Keratinocyte (primary cell): ENCODE measurements at regions not wholly inside any gene's neighbourhood (a gene's known extent, or its start where the extent isn't known, plus 50 kb on each side); places are given as distances from the start of the nearest gene placed in this dataset.

Experiments
- DNase-seq: peaks from one replicate; pipeline ENCODE4 v3.0.0-alpha.2; 2011; ENCODE audit warnings: low read depth, missing footprints, low spot score
- FAIRE-seq: peaks from 2 replicates; lab custom pipeline; 2011; peaks lifted over from hg19 to GRCh38; lab: Jason Lieb, UNC
- H2AFZ ChIP-seq: 2 replicates; pipeline ENCODE4 v1.6.0; 2012; ENCODE audit warnings: low read length, control low read depth, inconsistent platforms; ENCODE audit not compliant: control insufficient read depth
- H3K27ac ChIP-seq: 2 replicates; pipeline ENCODE4 v1.5.1; 2011; ENCODE audit warnings: low read length; ENCODE audit not compliant: control insufficient read depth, insufficient read depth
- H3K27me3 ChIP-seq: 3 replicates; pipeline ENCODE4 v1.6.0; 2011; ENCODE audit warnings: low read length; ENCODE audit not compliant: control insufficient read depth, insufficient read depth; ENCODE audit errors: extremely low read depth
- H3K36me3 ChIP-seq, 2 experiments: 2 replicates in 1 of 2; 3 replicates in 1 of 2; pipeline ENCODE4 v1.5.1; 2011; ENCODE audit warnings: low read length in 2 of 2, mild to moderate bottlenecking in 1 of 2; ENCODE audit not compliant: control insufficient read depth in 2 of 2, insufficient read depth in 2 of 2; ENCODE audit errors: extremely low read depth in 1 of 2
- H3K4me1 ChIP-seq: 3 replicates; pipeline ENCODE4 v1.5.1; 2011; ENCODE audit warnings: low read length; ENCODE audit not compliant: control insufficient read depth, insufficient read depth; ENCODE audit errors: extremely low read depth
- H3K4me2 ChIP-seq: 3 replicates; pipeline ENCODE4 v1.6.0; 2011; ENCODE audit warnings: low read depth, low read length; ENCODE audit not compliant: control insufficient read depth, insufficient read depth; ENCODE audit errors: extremely low read depth
- H3K4me3 ChIP-seq, 3 experiments: fragments of 200-600 bp in 1 of 3; sonication (generic) in 1 of 3; 2 replicates in 2 of 3; 3 replicates in 1 of 3; pipeline ENCODE4 v1.5.1; 2011 to 2016; ENCODE audit warnings: low read length in 3 of 3, mild to moderate bottlenecking in 3 of 3, control low read depth in 2 of 3, inconsistent platforms in 1 of 3, low read depth in 1 of 3, mixed read lengths in 1 of 3, mixed run types in 1 of 3, moderate library complexity in 1 of 3; ENCODE audit not compliant: control insufficient read depth in 2 of 3, insufficient read depth in 2 of 3; ENCODE audit errors: extremely low read depth in 1 of 3
- H3K79me2 ChIP-seq: 2 replicates; pipeline ENCODE4 v1.6.0; 2012; ENCODE audit warnings: low read length; ENCODE audit not compliant: control insufficient read depth, insufficient read depth
- H3K9ac ChIP-seq: 3 replicates; pipeline ENCODE4 v1.6.0; 2011; ENCODE audit warnings: low read length; ENCODE audit not compliant: control insufficient read depth, insufficient read depth; ENCODE audit errors: extremely low read depth
- H3K9me1 ChIP-seq: 3 replicates; pipeline ENCODE4 v1.6.0; 2011; ENCODE audit warnings: low read length; ENCODE audit not compliant: control insufficient read depth, insufficient read depth; ENCODE audit errors: extremely low read depth
- H3K9me3 ChIP-seq: 2 replicates; pipeline ENCODE4 v1.5.1; 2012; ENCODE audit warnings: low read depth, low read length; ENCODE audit not compliant: control insufficient read depth
- H4K20me1 ChIP-seq: 3 replicates; pipeline ENCODE4 v1.6.0; 2011; ENCODE audit warnings: low read length; ENCODE audit not compliant: control insufficient read depth, insufficient read depth; ENCODE audit errors: extremely low read depth
- EZH2 ChIP-seq: IDR thresholded peaks from one replicate; pipeline ENCODE4 v1.6.1; 2012; ENCODE audit warnings: inconsistent platforms, mild to moderate bottlenecking, low read length, moderate library complexity
- dilution Hi-C: fragments of 300-500 bp; cut with MboI; formaldehyde crosslinking; loops from one replicate; pipeline ENCODE4 v1.7.0; 2020; ENCODE audit warnings: low sequenced_read_pairs; ENCODE audit not compliant: extremely low pct_ligation_motif_present
- TF ChIP-seq, protein P1 (sequence below), 3 experiments: IDR thresholded peaks in 1 of 3; conservative IDR thresholded peaks in 1 of 3; optimal IDR thresholded peaks in 1 of 3; 2 replicates in 2 of 3; 3 replicates in 1 of 3; pipeline versions ENCODE3 to v1.5.1; 2011; ENCODE audit warnings: low read length in 3 of 3, mild to moderate bottlenecking in 3 of 3, moderate library complexity in 2 of 3, control low read depth in 1 of 3, inconsistent platforms in 1 of 3; ENCODE audit not compliant: insufficient read depth in 2 of 3; ENCODE audit errors: extremely low read depth in 1 of 3

DNA sequence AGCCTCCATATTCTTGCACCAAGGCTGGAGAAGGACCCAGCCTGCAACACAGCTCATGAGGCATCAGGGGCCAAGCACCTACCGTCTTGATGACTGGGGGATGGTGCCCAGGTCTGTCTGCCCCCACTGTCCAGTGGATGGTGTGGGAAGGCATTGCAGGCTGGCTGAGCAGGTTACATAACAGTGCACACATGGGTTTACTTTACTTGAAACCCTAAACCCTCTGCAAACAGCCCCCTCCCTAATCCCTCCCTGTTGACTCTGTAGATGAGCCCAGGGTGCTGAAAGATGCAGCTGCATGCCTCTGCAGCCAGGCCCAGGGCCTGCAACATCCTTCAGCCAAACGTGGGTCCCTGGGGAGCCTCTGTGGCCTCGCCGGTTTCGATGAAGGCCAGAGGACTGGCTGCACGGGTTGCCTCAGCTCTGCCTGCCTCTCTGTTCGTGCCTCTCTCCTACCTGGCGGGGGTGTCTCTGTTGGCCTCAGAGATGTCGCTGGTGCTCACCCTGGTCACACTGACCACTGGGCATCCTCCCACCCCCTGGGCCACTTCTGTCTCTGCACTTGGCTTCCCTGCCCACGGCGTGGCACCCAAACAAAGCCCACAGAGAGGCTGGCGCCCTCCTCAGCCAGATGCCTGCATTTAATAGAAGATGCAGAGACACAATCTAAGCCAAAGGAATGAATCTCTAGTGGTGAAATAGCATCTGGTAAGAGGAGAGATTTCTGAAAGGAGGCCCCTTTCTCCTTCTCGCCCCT lies 95.1 kb downstream of the METRNL start:
- H3K36me3 ChIP-seq, result no peaks in the 10 kb centered on the region
- H3K4me2 ChIP-seq, result no peak overlapping the region
- no peaks in the 10 kb centered on the region for H4K20me1 ChIP-seq
- no peaks in the 10 kb centered on the region for H3K79me2 ChIP-seq
- no peak overlapping the region for H3K27ac ChIP-seq
- DNase-seq (no peak), FAIRE-seq (no peak)
- TF ChIP-seq, protein P1, sequence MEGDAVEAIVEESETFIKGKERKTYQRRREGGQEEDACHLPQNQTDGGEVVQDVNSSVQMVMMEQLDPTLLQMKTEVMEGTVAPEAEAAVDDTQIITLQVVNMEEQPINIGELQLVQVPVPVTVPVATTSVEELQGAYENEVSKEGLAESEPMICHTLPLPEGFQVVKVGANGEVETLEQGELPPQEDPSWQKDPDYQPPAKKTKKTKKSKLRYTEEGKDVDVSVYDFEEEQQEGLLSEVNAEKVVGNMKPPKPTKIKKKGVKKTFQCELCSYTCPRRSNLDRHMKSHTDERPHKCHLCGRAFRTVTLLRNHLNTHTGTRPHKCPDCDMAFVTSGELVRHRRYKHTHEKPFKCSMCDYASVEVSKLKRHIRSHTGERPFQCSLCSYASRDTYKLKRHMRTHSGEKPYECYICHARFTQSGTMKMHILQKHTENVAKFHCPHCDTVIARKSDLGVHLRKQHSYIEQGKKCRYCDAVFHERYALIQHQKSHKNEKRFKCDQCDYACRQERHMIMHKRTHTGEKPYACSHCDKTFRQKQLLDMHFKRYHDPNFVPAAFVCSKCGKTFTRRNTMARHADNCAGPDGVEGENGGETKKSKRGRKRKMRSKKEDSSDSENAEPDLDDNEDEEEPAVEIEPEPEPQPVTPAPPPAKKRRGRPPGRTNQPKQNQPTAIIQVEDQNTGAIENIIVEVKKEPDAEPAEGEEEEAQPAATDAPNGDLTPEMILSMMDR (optimal IDR thresholded peaks at IDR 0.05 in 1 of 3, IDR thresholded peaks at IDR 0.05 in 1 of 3, conservative IDR thresholded peaks at IDR 0.05 in 1 of 3; ENCODE audit: extremely low read depth in 1 of 3, insufficient read depth in 2 of 3, low read length in 3 of 3), result no peak
- TF ChIP-seq EZH2, result no peak
- H3K9me1 ChIP-seq, result no peaks in the 10 kb centered on the region
- no peak overlapping the region for H3K9ac ChIP-seq
- H3K9me3 ChIP-seq, result no peaks in the 10 kb centered on the region
- dilution Hi-C loops, result no loop called here
- H3K4me3 ChIP-seq, result no peak overlapping the region
- no peak overlapping the region for H2AFZ ChIP-seq
- peaks cover 22% of the 10 kb centered on the region for H3K27me3 ChIP-seq
- no peaks in the 10 kb centered on the region for H3K4me1 ChIP-seq

DNA sequence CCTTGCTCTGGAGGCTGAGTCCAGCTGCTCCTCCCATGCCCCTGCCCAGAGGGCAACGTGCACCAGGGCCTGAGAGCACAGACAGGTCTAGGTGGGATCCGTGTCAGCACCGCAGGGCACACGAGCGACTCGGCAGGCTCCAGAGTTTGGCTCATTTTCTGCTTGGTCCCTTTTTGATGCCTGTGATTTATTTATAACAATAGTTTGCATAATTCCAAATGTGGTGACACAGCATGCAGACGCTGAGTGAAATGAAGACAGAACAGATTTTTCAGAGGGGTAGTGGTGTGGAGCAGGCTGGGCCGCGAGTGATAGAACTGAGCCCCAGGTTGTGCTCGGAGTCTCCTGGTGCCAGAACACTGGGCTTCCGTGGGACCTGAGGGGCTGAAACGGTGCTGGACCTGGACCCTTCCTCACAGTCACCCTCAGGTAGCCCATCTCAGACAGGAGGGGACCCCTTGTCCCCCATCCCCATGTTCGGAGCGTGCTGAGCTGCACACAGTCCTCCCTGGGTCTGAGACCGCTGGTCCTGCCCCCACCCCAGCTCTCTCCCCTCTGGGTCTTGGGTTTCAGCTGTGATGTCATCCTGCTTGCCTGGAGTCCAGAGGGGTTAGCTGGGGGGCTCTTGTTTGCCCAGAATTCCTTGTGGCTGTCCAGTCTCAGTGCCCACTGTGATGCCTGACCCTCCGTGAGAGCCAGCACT lies 95.9 kb downstream of the METRNL start:
- no peak for DNase-seq

More for the DNA sequence above, 95.9 kb downstream of the METRNL start:
- Histone ChIP-seq H3K9ac (no peak overlapping the region), H3K9me3 (no peaks in the 10 kb centered on the region), H3K27me3 (peaks cover 22% of the 10 kb centered on the region), H3K79me2 (no peaks in the 10 kb centered on the region), H3K36me3 (no peaks in the 10 kb centered on the region), H3K4me3 (no peak overlapping the region), H3K4me2 (no peak overlapping the region), H3K9me1 (no peaks in the 10 kb centered on the region), H3K27ac (no peak overlapping the region), H3K4me1 (no peaks in the 10 kb centered on the region), H4K20me1 (peaks cover under 1% of the 10 kb centered on the region), H2AFZ (no peak overlapping the region)
- TF ChIP-seq EZH2, result no peak
- TF ChIP-seq, protein P1 (optimal IDR thresholded peaks at IDR 0.05 in 1 of 3, IDR thresholded peaks at IDR 0.05 in 1 of 3, conservative IDR thresholded peaks at IDR 0.05 in 1 of 3; ENCODE audit: extremely low read depth in 1 of 3, insufficient read depth in 2 of 3, low read length in 3 of 3), result no peak
- dilution Hi-C loops, result no loop called here
- no peak for FAIRE-seq
